Natural killer cell (primary cell): ENCODE measurements at regions not wholly inside any gene's neighbourhood (a gene's known extent, or its start where the extent isn't known, plus 50 kb on each side); places are given as distances from the start of the nearest gene placed in this dataset.

Experiments
- ATAC-seq, 3 donors: fragments of 150-1000 bp in 2 of 3; fragments of 200-7000 bp in 1 of 3; cut with Tn5 transposase; 1 replicate in 1 of 3; 2 replicates in 2 of 3; pipeline ENCODE4 v1.10.0; 2021; ENCODE audit warnings: mild to moderate bottlenecking in 2 of 3, moderate library complexity in 2 of 3
- DNase-seq, 2 donors: peaks; one replicate each; pipeline versions ENCODE4 v3.0.0 to v3.0.0-alpha.2; 2013 to 2021; ENCODE audit warnings: mixed read lengths in 1 of 2
- H3K27ac ChIP-seq: one replicate; pipeline ENCODE4 v1.5.1; 2013; ENCODE audit warnings: mild to moderate bottlenecking, low read length
- H3K27me3 ChIP-seq: one replicate; pipeline ENCODE4 v1.6.1; 2013; ENCODE audit warnings: low read length; ENCODE audit not compliant: control insufficient read depth, insufficient read depth
- H3K36me3 ChIP-seq: one replicate; pipeline ENCODE4 v1.6.1; 2013; ENCODE audit warnings: low read length; ENCODE audit not compliant: control insufficient read depth, insufficient read depth
- H3K4me1 ChIP-seq: one replicate; pipeline ENCODE4 v1.6.1; 2013; ENCODE audit warnings: low read length; ENCODE audit not compliant: control insufficient read depth, insufficient read depth
- H3K4me3 ChIP-seq: one replicate; pipeline ENCODE4 v1.5.1; 2013; ENCODE audit warnings: low read length
- H3K9me3 ChIP-seq: one replicate; pipeline ENCODE4 v1.6.1; 2013; ENCODE audit warnings: low read length; ENCODE audit not compliant: control insufficient read depth, insufficient read depth
- H3K27ac Mint-ChIP-seq, 2 donors: one replicate each; pipeline ENCODE4 v1.8.0; 2022; ENCODE audit warnings: mild to moderate bottlenecking in 2 of 2, mixed read lengths in 2 of 2, moderate library complexity in 1 of 2
- H3K27me3 Mint-ChIP-seq, 2 donors: one replicate each; pipeline ENCODE4 v1.8.0; 2022; ENCODE audit warnings: low read depth in 2 of 2, mixed read lengths in 2 of 2
- H3K36me3 Mint-ChIP-seq: one replicate; pipeline ENCODE4 v1.8.0; 2022; ENCODE audit warnings: mixed read lengths
- H3K4me1 Mint-ChIP-seq, 2 donors: one replicate each; pipeline ENCODE4 v1.8.0; 2022; ENCODE audit warnings: mixed read lengths in 2 of 2
- H3K4me3 Mint-ChIP-seq: one replicate; pipeline ENCODE4 v1.8.0; 2022; ENCODE audit warnings: mild to moderate bottlenecking, moderate library complexity, mixed read lengths
- H3K9me3 Mint-ChIP-seq, 2 donors: one replicate each; pipeline ENCODE4 v1.8.0; 2022; ENCODE audit warnings: mixed read lengths in 2 of 2
- CTCF ChIP-seq: fragments of 200-600 bp; IDR thresholded peaks from one replicate; pipeline ENCODE4 v1.8.0; 2022; ENCODE audit warnings: antibody characterized with exemption
- WGBS: methylation state at CpG from one replicate; pipeline ENCODE4 v1.1.7; 2013; ENCODE audit warnings: missing lambda C conversion rate; ENCODE audit not compliant: insufficient coverage; 5-methylcytosine and 5-hydroxymethylcytosine counted together
- intact Hi-C: fragments of 100-400 bp; cut with micrococcal nuclease; formaldehyde crosslinking; loops from one replicate; pipeline ENCODE4 v1.14.2; 2022

GRCh38 chr6:19964115-19964514 lies 126.9 kb downstream of the ID4 start:
- H3K36me3 Mint-ChIP-seq, result no peaks in the 10 kb centered on the region
- H3K9me3 ChIP-seq, result no peaks in the 10 kb centered on the region
- no peaks in the 10 kb centered on the region for H3K4me1 ChIP-seq
- no peaks in the 10 kb centered on the region for H3K4me1 Mint-ChIP-seq
- WGBS, result 78% methylated on average over 2 of the region's 2 CpGs
- no peak overlapping the region for H3K4me3 ChIP-seq
- DNase-seq (no peak), ATAC-seq (no peak)
- intact Hi-C loops, result no loop called here
- no peak overlapping the region for H3K27ac Mint-ChIP-seq
- H3K27me3 ChIP-seq, result peaks cover 2% of the 10 kb centered on the region
- no peak for TF ChIP-seq CTCF
- no peaks in the 10 kb centered on the region for H3K36me3 ChIP-seq
- no peak overlapping the region for H3K4me3 Mint-ChIP-seq
- no peaks in the 10 kb centered on the region for H3K9me3 Mint-ChIP-seq
- peaks cover 6 to 41% of the 10 kb centered on the region in 2 donors for H3K27me3 Mint-ChIP-seq
- H3K27ac ChIP-seq, result no peak overlapping the region

GRCh38 chr6:19968201-19968600 lies 131.0 kb downstream of the ID4 start:
- no peak for ATAC-seq
- no peak for TF ChIP-seq CTCF
- no peak for DNase-seq
- Mint-ChIP-seq H3K27me3 (peaks cover 6 to 42% of the 10 kb centered on the region in 2 donors), H3K9me3 (no peaks in the 10 kb centered on the region), H3K36me3 (no peaks in the 10 kb centered on the region), H3K27ac (no peak overlapping the region), H3K4me1 (no peaks in the 10 kb centered on the region), H3K4me3 (no peak overlapping the region)
- Histone ChIP-seq H3K27me3 (no peaks in the 10 kb centered on the region), H3K36me3 (no peaks in the 10 kb centered on the region), H3K4me3 (no peak overlapping the region), H3K27ac (no peak overlapping the region), H3K4me1 (no peaks in the 10 kb centered on the region), H3K9me3 (no peaks in the 10 kb centered on the region)
- intact Hi-C loops, result no loop called here
- WGBS, result no CpG with 5 or more reads among the region's 1 CpG

GRCh38 chr6:19972221-19972620 lies 135.1 kb downstream of the ID4 start:
- Histone ChIP-seq H3K36me3 (no peaks in the 10 kb centered on the region), H3K27ac (no peak overlapping the region), H3K9me3 (no peaks in the 10 kb centered on the region), H3K27me3 (no peaks in the 10 kb centered on the region), H3K4me3 (no peak overlapping the region), H3K4me1 (no peaks in the 10 kb centered on the region)
- 83% methylated on average over 1 of the region's 1 CpG for WGBS
- H3K9me3 Mint-ChIP-seq, result no peaks in the 10 kb centered on the region
- H3K4me3 Mint-ChIP-seq, result no peak overlapping the region
- intact Hi-C loops, result no loop called here
- DNase-seq (no peak), ATAC-seq (no peak)
- peaks cover 9 to 31% of the 10 kb centered on the region in 2 donors for H3K27me3 Mint-ChIP-seq
- H3K4me1 Mint-ChIP-seq, result no peaks in the 10 kb centered on the region
- no peaks in the 10 kb centered on the region for H3K36me3 Mint-ChIP-seq
- no peak overlapping the region for H3K27ac Mint-ChIP-seq
- TF ChIP-seq CTCF, result no peak

- Histone ChIP-seq H3K27me3 (no peaks in the 10 kb centered on the region), H3K36me3 (no peaks in the 10 kb centered on the region), H3K4me1 (no peaks in the 10 kb centered on the region), H3K9me3 (no peaks in the 10 kb centered on the region), H3K27ac (no peak overlapping the region), H3K4me3 (no peak overlapping the region)
- H3K4me1 Mint-ChIP-seq, result no peaks in the 10 kb centered on the region
- DNase-seq, result no peak
- TF ChIP-seq CTCF, result no peak
- no peak for ATAC-seq
- H3K27ac Mint-ChIP-seq, result no peak overlapping the region
- peaks cover 17 to 37% of the 10 kb centered on the region in 2 donors for H3K27me3 Mint-ChIP-seq
- H3K4me3 Mint-ChIP-seq, result no peak overlapping the region
- intact Hi-C loops, result no loop called here
- 74% methylated on average over 11 of the region's 12 CpGs for WGBS
- H3K9me3 Mint-ChIP-seq, result no peaks in the 10 kb centered on the region
- no peaks in the 10 kb centered on the region for H3K36me3 Mint-ChIP-seq
Measured at GRCh38 chr6:19976411-19977129, 139.4 kb downstream of the ID4 start.
